SK-N-SH (cell line): ENCODE measurements at regions not wholly inside any gene's neighbourhood (a gene's known extent, or its start where the extent isn't known, plus 50 kb on each side); places are given as distances from the start of the nearest gene placed in this dataset.

Source experiments
- CHD2 ChIP-seq: fragments of 150-350 bp; IDR thresholded peaks from 2 replicates; pipeline ENCODE4 v1.6.1; 2018; ENCODE audit warnings: low read length; ENCODE audit not compliant: partially characterized antibody
- EP300 ChIP-seq, 2 experiments: IDR thresholded peaks; 2 replicates each; pipeline versions ENCODE4 v1.4.0 to v1.6.1; 2012; ENCODE audit warnings: borderline replicate concordance in 1 of 2, low read depth in 1 of 2, low read length in 1 of 2
- EZH2phosphoT487 ChIP-seq: fragments of 200-600 bp; sonication (generic); IDR thresholded peaks from 2 replicates; pipeline ENCODE4 v1.6.1; 2017; ENCODE audit warnings: low read depth, mixed run types, mild to moderate bottlenecking, antibody characterized with exemption, moderate library complexity, borderline replicate concordance
- FOSL2 ChIP-seq: IDR thresholded peaks from 2 replicates; pipeline ENCODE4 v1.4.0; 2012; ENCODE audit warnings: low read depth, mild to moderate bottlenecking, moderate library complexity, borderline replicate concordance
- RFX5 ChIP-seq: IDR thresholded peaks from 2 replicates; pipeline ENCODE4 v1.6.1; 2012; ENCODE audit warnings: mild to moderate bottlenecking, improper control_type of control experiment, low read length
- TF ChIP-seq, protein P1 (sequence below): IDR thresholded peaks from 2 replicates; pipeline ENCODE4; 2012
- TF ChIP-seq, protein P2 (sequence below): fragments of 200-600 bp; sonication (generic); IDR thresholded peaks from 2 replicates; pipeline ENCODE4 v1.6.1; 2017; ENCODE audit warnings: antibody characterized with exemption, mild to moderate bottlenecking, moderate library complexity
- TF ChIP-seq, protein P3 (sequence below): IDR thresholded peaks from 2 replicates; pipeline ENCODE4 v1.4.0; 2012; ENCODE audit warnings: low read depth
- TF ChIP-seq, protein P4 (sequence below): IDR thresholded peaks from 2 replicates; pipeline ENCODE4 v1.6.1; 2012; ENCODE audit warnings: mild to moderate bottlenecking, low read depth, low read length, moderate library complexity

DNA sequence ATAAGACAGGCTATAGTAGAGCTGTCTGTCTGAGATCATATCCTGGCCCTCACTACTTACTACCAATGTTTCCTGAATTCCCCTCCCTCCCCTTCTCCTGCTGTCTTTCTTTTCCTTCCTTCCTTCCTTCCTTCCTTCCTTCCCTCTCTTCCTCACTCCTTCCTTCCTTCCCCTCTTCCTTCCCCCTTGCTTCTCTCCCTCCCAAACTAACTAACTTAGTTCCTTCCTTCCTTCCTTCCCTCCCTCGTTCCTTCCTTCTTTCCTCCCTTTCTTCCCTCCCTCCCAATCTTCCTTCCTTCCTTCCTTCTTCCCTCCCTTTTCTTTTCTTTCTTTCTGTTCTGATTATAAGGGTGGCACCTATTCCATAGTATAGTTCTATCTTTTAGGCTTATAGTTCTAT, 150.0 kb upstream of the GDNF start:
- TF ChIP-seq RFX5 (no peak), EZH2phosphoT487 (no peak), CHD2 (no peak), FOSL2 (no peak), EP300 (IDR thresholded peaks at IDR 0.05; ENCODE audit: borderline replicate concordance in 1 of 2, low read depth in 1 of 2, low read length in 1 of 2) (no peak)
- TF ChIP-seq, protein P1, sequence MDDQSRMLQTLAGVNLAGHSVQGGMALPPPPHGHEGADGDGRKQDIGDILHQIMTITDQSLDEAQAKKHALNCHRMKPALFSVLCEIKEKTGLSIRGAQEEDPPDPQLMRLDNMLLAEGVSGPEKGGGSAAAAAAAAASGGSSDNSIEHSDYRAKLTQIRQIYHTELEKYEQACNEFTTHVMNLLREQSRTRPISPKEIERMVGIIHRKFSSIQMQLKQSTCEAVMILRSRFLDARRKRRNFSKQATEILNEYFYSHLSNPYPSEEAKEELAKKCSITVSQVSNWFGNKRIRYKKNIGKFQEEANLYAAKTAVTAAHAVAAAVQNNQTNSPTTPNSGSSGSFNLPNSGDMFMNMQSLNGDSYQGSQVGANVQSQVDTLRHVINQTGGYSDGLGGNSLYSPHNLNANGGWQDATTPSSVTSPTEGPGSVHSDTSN = no peak
- TF ChIP-seq, protein P2, sequence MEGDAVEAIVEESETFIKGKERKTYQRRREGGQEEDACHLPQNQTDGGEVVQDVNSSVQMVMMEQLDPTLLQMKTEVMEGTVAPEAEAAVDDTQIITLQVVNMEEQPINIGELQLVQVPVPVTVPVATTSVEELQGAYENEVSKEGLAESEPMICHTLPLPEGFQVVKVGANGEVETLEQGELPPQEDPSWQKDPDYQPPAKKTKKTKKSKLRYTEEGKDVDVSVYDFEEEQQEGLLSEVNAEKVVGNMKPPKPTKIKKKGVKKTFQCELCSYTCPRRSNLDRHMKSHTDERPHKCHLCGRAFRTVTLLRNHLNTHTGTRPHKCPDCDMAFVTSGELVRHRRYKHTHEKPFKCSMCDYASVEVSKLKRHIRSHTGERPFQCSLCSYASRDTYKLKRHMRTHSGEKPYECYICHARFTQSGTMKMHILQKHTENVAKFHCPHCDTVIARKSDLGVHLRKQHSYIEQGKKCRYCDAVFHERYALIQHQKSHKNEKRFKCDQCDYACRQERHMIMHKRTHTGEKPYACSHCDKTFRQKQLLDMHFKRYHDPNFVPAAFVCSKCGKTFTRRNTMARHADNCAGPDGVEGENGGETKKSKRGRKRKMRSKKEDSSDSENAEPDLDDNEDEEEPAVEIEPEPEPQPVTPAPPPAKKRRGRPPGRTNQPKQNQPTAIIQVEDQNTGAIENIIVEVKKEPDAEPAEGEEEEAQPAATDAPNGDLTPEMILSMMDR = no peak
- TF ChIP-seq, protein P3, sequence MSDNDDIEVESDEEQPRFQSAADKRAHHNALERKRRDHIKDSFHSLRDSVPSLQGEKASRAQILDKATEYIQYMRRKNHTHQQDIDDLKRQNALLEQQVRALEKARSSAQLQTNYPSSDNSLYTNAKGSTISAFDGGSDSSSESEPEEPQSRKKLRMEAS = no peak
- TF ChIP-seq, protein P4, sequence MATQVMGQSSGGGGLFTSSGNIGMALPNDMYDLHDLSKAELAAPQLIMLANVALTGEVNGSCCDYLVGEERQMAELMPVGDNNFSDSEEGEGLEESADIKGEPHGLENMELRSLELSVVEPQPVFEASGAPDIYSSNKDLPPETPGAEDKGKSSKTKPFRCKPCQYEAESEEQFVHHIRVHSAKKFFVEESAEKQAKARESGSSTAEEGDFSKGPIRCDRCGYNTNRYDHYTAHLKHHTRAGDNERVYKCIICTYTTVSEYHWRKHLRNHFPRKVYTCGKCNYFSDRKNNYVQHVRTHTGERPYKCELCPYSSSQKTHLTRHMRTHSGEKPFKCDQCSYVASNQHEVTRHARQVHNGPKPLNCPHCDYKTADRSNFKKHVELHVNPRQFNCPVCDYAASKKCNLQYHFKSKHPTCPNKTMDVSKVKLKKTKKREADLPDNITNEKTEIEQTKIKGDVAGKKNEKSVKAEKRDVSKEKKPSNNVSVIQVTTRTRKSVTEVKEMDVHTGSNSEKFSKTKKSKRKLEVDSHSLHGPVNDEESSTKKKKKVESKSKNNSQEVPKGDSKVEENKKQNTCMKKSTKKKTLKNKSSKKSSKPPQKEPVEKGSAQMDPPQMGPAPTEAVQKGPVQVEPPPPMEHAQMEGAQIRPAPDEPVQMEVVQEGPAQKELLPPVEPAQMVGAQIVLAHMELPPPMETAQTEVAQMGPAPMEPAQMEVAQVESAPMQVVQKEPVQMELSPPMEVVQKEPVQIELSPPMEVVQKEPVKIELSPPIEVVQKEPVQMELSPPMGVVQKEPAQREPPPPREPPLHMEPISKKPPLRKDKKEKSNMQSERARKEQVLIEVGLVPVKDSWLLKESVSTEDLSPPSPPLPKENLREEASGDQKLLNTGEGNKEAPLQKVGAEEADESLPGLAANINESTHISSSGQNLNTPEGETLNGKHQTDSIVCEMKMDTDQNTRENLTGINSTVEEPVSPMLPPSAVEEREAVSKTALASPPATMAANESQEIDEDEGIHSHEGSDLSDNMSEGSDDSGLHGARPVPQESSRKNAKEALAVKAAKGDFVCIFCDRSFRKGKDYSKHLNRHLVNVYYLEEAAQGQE = no peak
